GM12878 (cell line): ENCODE measurements at regions not wholly inside any gene's neighbourhood (a gene's known extent, or its start where the extent isn't known, plus 50 kb on each side); places are given as distances from the start of the nearest gene placed in this dataset.

Experiments
- ATAC-seq: fragments of 200-7000 bp; cut with Tn5 transposase; 3 replicates; pipeline ENCODE4 v1.9.1; 2020; ENCODE audit warnings: mild to moderate bottlenecking, moderate library complexity
- BruUV-seq: library from RNA; stranded (reverse); fragments of 400-500 nt; replicated peaks from 2 replicates; lab custom pipeline; 2021; lab: Mats Ljungman, UMichigan
- CTCF ChIA-PET: fragments of 300-600 bp; sonication (Branson Sonifier 250); formaldehyde crosslinking; extraction: SDS; loops from one replicate; lab custom pipeline; 2021; ENCODE audit warnings: inconsistent platforms; lab: Yijun Ruan, JAX
- POLR2A ChIA-PET: fragments of 350-600 bp; formaldehyde crosslinking; extraction: SDS; loops from one replicate; lab custom pipeline; 2021; ENCODE audit warnings: inconsistent platforms; lab: Charles Lee
- RAD21 ChIA-PET: fragments of 300-600 bp; sonication (Branson Sonifier 250); formaldehyde crosslinking; loops from one replicate; lab custom pipeline; 2023; ENCODE audit warnings: antibody characterized with exemption; ENCODE audit not compliant: unreplicated experiment; lab: Charles Lee
- SMC1A ChIA-PET: fragments of 300-600 bp; sonication (Branson Sonifier 250); formaldehyde crosslinking; loops from one replicate; lab custom pipeline; 2023; ENCODE audit not compliant: unreplicated experiment, uncharacterized antibody; lab: Charles Lee
- DNase-seq: peaks from one replicate; pipeline ENCODE4 v3.0.0-alpha.2; 2011; ENCODE audit warnings: low read depth, low spot score
- FAIRE-seq: peaks from 3 replicates; lab custom pipeline; 2011; peaks lifted over from hg19 to GRCh38; lab: Jason Lieb, UNC
- H2AFZ ChIP-seq: 2 replicates; pipeline ENCODE4 v1.6.0; 2011; ENCODE audit warnings: low read depth, low read length, control low read depth; ENCODE audit not compliant: control insufficient read depth
- H3K27ac ChIP-seq: 2 replicates; pipeline ENCODE4 v1.5.1; 2011; ENCODE audit warnings: control low read depth; ENCODE audit not compliant: control insufficient read depth, insufficient read depth
- H3K27me3 ChIP-seq, 2 experiments: replicated peaks in 1 of 2; 2 replicates each; pipeline versions ENCODE4 v1.6.0 to v1.6.1; 2011; ENCODE audit warnings: low read length in 1 of 2; ENCODE audit not compliant: control insufficient read depth in 2 of 2, insufficient read depth in 2 of 2
- H3K36me3 ChIP-seq, 2 experiments: 2 replicates each; pipeline ENCODE4 v1.5.1; 2011; ENCODE audit warnings: low read length in 1 of 2; ENCODE audit not compliant: control insufficient read depth in 2 of 2, insufficient read depth in 2 of 2
- H3K4me1 ChIP-seq: 2 replicates; pipeline ENCODE4 v1.6.1; 2011; ENCODE audit warnings: mild to moderate bottlenecking, low read length, moderate library complexity, mixed read lengths; ENCODE audit not compliant: control insufficient read depth, insufficient read depth
- H3K4me2 ChIP-seq: 2 replicates; pipeline ENCODE4 v1.6.0; 2011; ENCODE audit warnings: control low read depth; ENCODE audit not compliant: control insufficient read depth, insufficient read depth
- H3K4me3 ChIP-seq: fragments of 200-600 bp; sonication (generic); 2 replicates; pipeline ENCODE4 v1.5.1; 2016
- H3K79me2 ChIP-seq: 2 replicates; pipeline ENCODE4 v1.6.0; 2011; ENCODE audit warnings: low read length; ENCODE audit not compliant: control insufficient read depth, insufficient read depth
- H3K9ac ChIP-seq: 2 replicates; pipeline ENCODE4 v1.8.0; 2011; ENCODE audit warnings: low read length, control low read depth, mixed read lengths; ENCODE audit not compliant: control insufficient read depth, insufficient read depth
- H3K9me3 ChIP-seq: replicated peaks from 3 replicates; pipeline ENCODE4 v1.5.1; 2011; ENCODE audit warnings: mild to moderate bottlenecking, low read length; ENCODE audit not compliant: control insufficient read depth, insufficient read depth
- H4K20me1 ChIP-seq: 2 replicates; pipeline ENCODE4 v1.6.0; 2011; ENCODE audit not compliant: control insufficient read depth, insufficient read depth
- ATF3 ChIP-seq: IDR thresholded peaks from 2 replicates; pipeline ENCODE4 v1.6.1; 2011; ENCODE audit warnings: low read depth, mild to moderate bottlenecking, low read length, moderate library complexity, borderline replicate concordance; ENCODE audit errors: extremely low read depth
- E2F8 ChIP-seq: fragments of 450-650 bp; IDR thresholded peaks from 2 replicates; pipeline ENCODE4 v1.6.1; 2018; ENCODE audit warnings: mild to moderate bottlenecking, low read depth, moderate library complexity; ENCODE audit not compliant: partially characterized antibody
- HDGF ChIP-seq: fragments of 450-650 bp; IDR thresholded peaks from 2 replicates; pipeline ENCODE4 v1.6.1; 2016; ENCODE audit warnings: antibody characterized with exemption
- IRF3 ChIP-seq: fragments of 450-650 bp; IDR thresholded peaks from 2 replicates; pipeline ENCODE4 v1.6.1; 2014; ENCODE audit warnings: mild to moderate bottlenecking
- RAD21 ChIP-seq: IDR thresholded peaks from 2 replicates; pipeline ENCODE4 v1.6.1; 2011; ENCODE audit warnings: mild to moderate bottlenecking, low read depth, low read length, moderate library complexity; ENCODE audit not compliant: insufficient read depth
- RCOR1 ChIP-seq: conservative IDR thresholded peaks from 2 replicates; pipeline ENCODE4 v1.6.1; 2012; ENCODE audit warnings: low read depth, low read length, improper control_type of control experiment
- RFX5 ChIP-seq: IDR thresholded peaks from 2 replicates; pipeline ENCODE4 v1.6.1; 2011; ENCODE audit warnings: low read depth, low read length, improper control_type of control experiment
- RUNX3 ChIP-seq: IDR thresholded peaks from 2 replicates; pipeline ENCODE4 v1.6.1; 2012; ENCODE audit warnings: low read length, inconsistent platforms
- SMAD1 ChIP-seq: fragments of 450-650 bp; IDR thresholded peaks from 2 replicates; pipeline ENCODE4 v1.6.1; 2018; ENCODE audit warnings: mild to moderate bottlenecking, low read depth; ENCODE audit not compliant: partially characterized antibody
- TAF1 ChIP-seq: IDR thresholded peaks from 2 replicates; pipeline ENCODE4 v1.6.1; 2011; ENCODE audit warnings: mild to moderate bottlenecking, low read depth, low read length, borderline replicate concordance
- YBX1 ChIP-seq: fragments of 450-650 bp; IDR thresholded peaks from 2 replicates; pipeline ENCODE4 v1.6.1; 2016; ENCODE audit warnings: antibody characterized with exemption
- ZNF622 ChIP-seq: fragments of 450-650 bp; IDR thresholded peaks from 2 replicates; pipeline ENCODE4 v1.6.1; 2017; ENCODE audit warnings: mild to moderate bottlenecking, inconsistent platforms
- WGBS: methylation state at CpG from one replicate; pipeline ENCODE4 v1.1.6; 2016; ENCODE audit warnings: low lambda C conversion rate; ENCODE audit not compliant: insufficient replicate concordance, insufficient coverage; ENCODE audit errors: missing lambda C conversion rate; 5-methylcytosine and 5-hydroxymethylcytosine counted together
- in situ Hi-C: fragments of 300-500 bp; cut with MboI; formaldehyde crosslinking; loops from 9 replicates; pipeline ENCODE4 v1.14.3; 2018; ENCODE audit warnings: mixed read lengths
- intact Hi-C: fragments of 100-400 bp; cut with micrococcal nuclease; formaldehyde crosslinking; loops from one replicate; pipeline ENCODE4 v1.14.2; 2022; ENCODE audit not compliant: unreplicated experiment

GRCh38 chr18:77550625-77551024 is 301.0 kb downstream of the GALR1 start:
- Histone ChIP-seq H3K9me3 (no peaks in the 10 kb centered on the region), H3K79me2 (no peaks in the 10 kb centered on the region), H3K4me2 (no peak overlapping the region), H3K27me3 (no peaks in the 10 kb centered on the region), H3K4me3 (no peak overlapping the region), H3K9ac (no peak overlapping the region), H3K4me1 (no peaks in the 10 kb centered on the region), H3K27ac (no peak overlapping the region), H3K36me3 (no peaks in the 10 kb centered on the region), H2AFZ (no peak overlapping the region), H4K20me1 (no peaks in the 10 kb centered on the region)
- SMC1A ChIA-PET = no interaction called here
- WGBS = 44% methylated on average over 5 of the region's 5 CpGs
- intact Hi-C loops (no loop called here), in situ Hi-C loops (no loop called here)
- CTCF ChIA-PET = no interaction called here
- RAD21 ChIA-PET = no interaction called here
- DNase-seq = no peak
- POLR2A ChIA-PET = no interaction called here
- no peak for TF ChIP-seq TAF1
- no peak for TF ChIP-seq SMAD1
- no peak for TF ChIP-seq RCOR1
- TF ChIP-seq HDGF = no peak
- TF ChIP-seq RFX5 = no peak
- no peak for TF ChIP-seq RUNX3
- TF ChIP-seq RAD21 = no peak
- TF ChIP-seq E2F8 = no peak
- no peak for TF ChIP-seq IRF3
- TF ChIP-seq ATF3 = no peak
- no peak for TF ChIP-seq YBX1
- no peak for TF ChIP-seq ZNF622
- no peak for FAIRE-seq
- no TSS peak for BruUV-seq
- ATAC-seq = no peak
